Spleen (tissue), 11 donors: ENCODE measurements at regions not wholly inside any gene's neighbourhood (a gene's known extent, or its start where the extent isn't known, plus 50 kb on each side); places are given as distances from the start of the nearest gene placed in this dataset.

ENCODE experiments used
- DNase-seq: peaks from one replicate; pipeline ENCODE4 v3.0.0-alpha.2; 2020
- H3K27ac ChIP-seq, 8 donors: fragments of 200-600 bp; sonication (generic) in 7 of 8; 1 replicate in 4 of 8; 2 replicates in 4 of 8; pipeline versions ENCODE4 v1.5.0 to v1.8.0; 2016 to 2021; ENCODE audit warnings: inconsistent platforms in 4 of 8, mild to moderate bottlenecking in 4 of 8, moderate library complexity in 1 of 8
- H3K27me3 ChIP-seq, 7 donors: fragments of 200-600 bp; sonication (generic) in 6 of 7; replicated peaks in 1 of 7; 1 replicate in 4 of 7; 2 replicates in 3 of 7; pipeline versions ENCODE4 v1.5.0 to v1.8.0; 2016 to 2021; ENCODE audit warnings: inconsistent platforms in 3 of 7, mild to moderate bottlenecking in 1 of 7
- H3K36me3 ChIP-seq, 6 donors: fragments of 200-600 bp; sonication (generic) in 5 of 6; 1 replicate in 4 of 6; 2 replicates in 2 of 6; pipeline versions ENCODE4 v1.5.0 to v1.8.0; 2016 to 2021; ENCODE audit warnings: inconsistent platforms in 2 of 6
- H3K4me1 ChIP-seq, 6 donors: fragments of 200-600 bp; sonication (generic) in 5 of 6; 1 replicate in 3 of 6; 2 replicates in 3 of 6; pipeline versions ENCODE4 v1.5.0 to v1.8.0; 2016 to 2021; ENCODE audit warnings: inconsistent platforms in 3 of 6
- H3K4me3 ChIP-seq, 8 donors: fragments of 200-600 bp; sonication (generic) in 7 of 8; 1 replicate in 4 of 8; 2 replicates in 4 of 8; pipeline versions ENCODE4 v1.5.0 to v1.8.0; 2016 to 2021; ENCODE audit warnings: inconsistent platforms in 4 of 8, mild to moderate bottlenecking in 4 of 8, moderate library complexity in 2 of 8
- H3K9me3 ChIP-seq, 8 donors: fragments of 200-600 bp; sonication (generic) in 7 of 8; 1 replicate in 4 of 8; 2 replicates in 4 of 8; pipeline versions ENCODE4 v1.5.0 to v1.8.0; 2016 to 2021; ENCODE audit warnings: inconsistent platforms in 4 of 8
- POLR2A ChIP-seq, 3 donors: fragments of 450-650 bp; IDR thresholded peaks; one replicate each; pipeline ENCODE4 v1.5.1; 2017; ENCODE audit warnings: antibody characterized with exemption in 3 of 3, mild to moderate bottlenecking in 1 of 3
- POLR2AphosphoS5 ChIP-seq, 3 donors: sonication (generic); formaldehyde crosslinking; IDR thresholded peaks; one replicate each; pipeline ENCODE4 v1.5.1; 2017; ENCODE audit warnings: antibody characterized with exemption in 3 of 3
- WGBS, 5 donors: extraction: QIAGEN DNeasy Blood & Tissue Kit in 3 of 5; methylation state at CpG; one replicate each; pipeline versions ENCODE4 v1.1.5 to v1.1.7; 2013 to 2018; 5-methylcytosine and 5-hydroxymethylcytosine counted together
- intact Hi-C: fragments of 100-400 bp; cut with DNase I; formaldehyde crosslinking; loops from one replicate; pipeline ENCODE4 v1.15.0; 2023; ENCODE audit warnings: low total_unique reads
- TF ChIP-seq, protein P1 (sequence below), 11 experiments: fragments of 200-600 bp in 7 of 11; fragments of 450-650 bp in 4 of 11; sonication (generic) in 4 of 11; IDR thresholded peaks in 8 of 11; conservative IDR thresholded peaks in 3 of 11; 1 replicate in 7 of 11; 2 replicates in 4 of 11; pipeline versions ENCODE4 v1.4.0 to v1.8.0; 2016 to 2021; ENCODE audit warnings: antibody characterized with exemption in 11 of 11, inconsistent platforms in 4 of 11, mild to moderate bottlenecking in 1 of 11
- donor health status: healthy with polysubstance abuse.
- donor health status: DM: no; HTN: no; CAD: no; lungs with moderate emphysema.
- donor health status: DM: no; HTN: no; CAD: no.
- donor health status: Bipolar disorder and iron deficiency.
- donor health status: healthy.
- donor health status: DM: no; HTN: no; CAD: no.
- donor health status: DM: yes; HTN: yes; CAD: no.

GRCh38 chr1:223456747-223457146, 63.5 kb downstream of the CCDC185 start:
- no peak overlapping the region for H3K4me3 ChIP-seq
- no peak overlapping the region for H3K27ac ChIP-seq
- H3K4me1 ChIP-seq, result no peaks in the 10 kb centered on the region
- no peaks in the 10 kb centered on the region for H3K27me3 ChIP-seq
- TF ChIP-seq, protein P1, sequence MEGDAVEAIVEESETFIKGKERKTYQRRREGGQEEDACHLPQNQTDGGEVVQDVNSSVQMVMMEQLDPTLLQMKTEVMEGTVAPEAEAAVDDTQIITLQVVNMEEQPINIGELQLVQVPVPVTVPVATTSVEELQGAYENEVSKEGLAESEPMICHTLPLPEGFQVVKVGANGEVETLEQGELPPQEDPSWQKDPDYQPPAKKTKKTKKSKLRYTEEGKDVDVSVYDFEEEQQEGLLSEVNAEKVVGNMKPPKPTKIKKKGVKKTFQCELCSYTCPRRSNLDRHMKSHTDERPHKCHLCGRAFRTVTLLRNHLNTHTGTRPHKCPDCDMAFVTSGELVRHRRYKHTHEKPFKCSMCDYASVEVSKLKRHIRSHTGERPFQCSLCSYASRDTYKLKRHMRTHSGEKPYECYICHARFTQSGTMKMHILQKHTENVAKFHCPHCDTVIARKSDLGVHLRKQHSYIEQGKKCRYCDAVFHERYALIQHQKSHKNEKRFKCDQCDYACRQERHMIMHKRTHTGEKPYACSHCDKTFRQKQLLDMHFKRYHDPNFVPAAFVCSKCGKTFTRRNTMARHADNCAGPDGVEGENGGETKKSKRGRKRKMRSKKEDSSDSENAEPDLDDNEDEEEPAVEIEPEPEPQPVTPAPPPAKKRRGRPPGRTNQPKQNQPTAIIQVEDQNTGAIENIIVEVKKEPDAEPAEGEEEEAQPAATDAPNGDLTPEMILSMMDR (IDR thresholded peaks at IDR 0.05 in 8 of 11, conservative IDR thresholded peaks at IDR 0.05 in 3 of 11), result no peak
- TF ChIP-seq POLR2AphosphoS5 (IDR thresholded peaks at IDR 0.05) (no peak), POLR2A (IDR thresholded peaks at IDR 0.05) (no peak)
- intact Hi-C loops, result no loop called here
- no peaks in the 10 kb centered on the region for H3K36me3 ChIP-seq
- no peak for DNase-seq
- no peaks in the 10 kb centered on the region for H3K9me3 ChIP-seq
- WGBS, 5 donors, result 76 to 83% (median 78%) methylated on average over 4 of the region's 4 CpGs

GRCh38 chr1:223460566-223461189, 67.5 kb downstream of the CCDC185 start:
- no peaks in the 10 kb centered on the region for H3K9me3 ChIP-seq
- TF ChIP-seq POLR2A (IDR thresholded peaks at IDR 0.05), result no peak
- TF ChIP-seq POLR2AphosphoS5 (IDR thresholded peaks at IDR 0.05), result no peak
- TF ChIP-seq, protein P1 (IDR thresholded peaks at IDR 0.05 in 8 of 11, conservative IDR thresholded peaks at IDR 0.05 in 3 of 11), result no peak
- H3K36me3 ChIP-seq, result no peaks in the 10 kb centered on the region
- no peaks in the 10 kb centered on the region for H3K4me1 ChIP-seq
- no peaks in the 10 kb centered on the region for H3K27me3 ChIP-seq
- no peak overlapping the region for H3K27ac ChIP-seq
- DNase-seq, result no peak
- intact Hi-C loops, result no loop called here
- 77 to 87% (median 81%) methylated on average over 4 of the region's 4 CpGs for WGBS, 5 donors
- no peak overlapping the region for H3K4me3 ChIP-seq

- DNase-seq, result no peak
- 91 to 97% (median 94%) methylated on average over 5 of the region's 5 CpGs for WGBS, 5 donors
- Histone ChIP-seq H3K4me3 (no peak overlapping the region), H3K27ac (no peak overlapping the region), H3K36me3 (no peaks in the 10 kb centered on the region), H3K9me3 (no peaks in the 10 kb centered on the region), H3K4me1 (no peaks in the 10 kb centered on the region), H3K27me3 (no peaks in the 10 kb centered on the region)
- intact Hi-C loops, result no loop called here
- TF ChIP-seq, protein P1 (IDR thresholded peaks at IDR 0.05 in 8 of 11, conservative IDR thresholded peaks at IDR 0.05 in 3 of 11), result no peak
- TF ChIP-seq POLR2A (IDR thresholded peaks at IDR 0.05), result no peak
- TF ChIP-seq POLR2AphosphoS5 (IDR thresholded peaks at IDR 0.05), result no peak
Measured at GRCh38 chr1:223462047-223462630, 68.9 kb downstream of the CCDC185 start.

DNA sequence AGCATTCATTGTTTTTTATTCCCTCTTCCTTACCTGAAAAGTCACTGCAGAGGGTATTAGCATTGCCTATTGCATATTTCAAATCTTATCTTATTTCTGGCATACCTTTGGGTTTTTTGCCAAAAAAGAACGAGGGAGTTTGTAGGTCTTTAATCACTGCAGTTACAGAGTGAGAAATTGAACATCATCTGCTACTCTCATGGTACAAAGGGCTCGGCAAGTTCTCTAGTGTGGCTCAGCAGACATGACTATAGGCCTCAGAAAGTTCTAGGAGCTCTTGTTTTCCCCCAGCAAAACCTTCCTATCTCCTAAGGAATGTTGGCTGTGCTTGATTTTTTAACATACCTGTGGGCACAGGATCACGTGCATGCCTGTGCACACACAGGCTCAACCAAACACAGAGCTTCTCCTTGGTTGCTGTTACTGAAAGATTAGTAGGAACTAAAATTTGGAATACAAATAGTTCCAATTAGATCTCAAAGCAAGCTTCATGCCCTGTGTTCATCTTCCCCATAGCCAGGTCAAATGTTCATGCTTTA, 69.7 kb downstream of the CCDC185 start:
- no peak for DNase-seq
- H3K4me1 ChIP-seq, result no peaks in the 10 kb centered on the region
- H3K27me3 ChIP-seq, result no peaks in the 10 kb centered on the region
- WGBS, 5 donors, result 74 to 85% (median 76%) methylated on average over 3 of the region's 3 CpGs
- H3K4me3 ChIP-seq, result no peak overlapping the region
- no peak overlapping the region for H3K27ac ChIP-seq
- TF ChIP-seq, protein P1 (IDR thresholded peaks at IDR 0.05 in 8 of 11, conservative IDR thresholded peaks at IDR 0.05 in 3 of 11), result no peak
- TF ChIP-seq POLR2AphosphoS5 (IDR thresholded peaks at IDR 0.05) (no peak), POLR2A (IDR thresholded peaks at IDR 0.05) (no peak)
- H3K9me3 ChIP-seq, result no peaks in the 10 kb centered on the region
- no peaks in the 10 kb centered on the region for H3K36me3 ChIP-seq
- intact Hi-C loops, result no loop called here
